Smooth muscle cell (in vitro differentiated cells): ENCODE measurements at regions not wholly inside any gene's neighbourhood (a gene's known extent, or its start where the extent isn't known, plus 50 kb on each side); places are given as distances from the start of the nearest gene placed in this dataset.

Experiments used
- DNase-seq: peaks from one replicate; lab custom pipeline; 2025; ENCODE audit not compliant: unreplicated experiment; lab: John Stamatoyannopoulos, UW
- H2AFZ ChIP-seq: fragments of 200-600 bp; sonication (generic); 2 replicates; pipeline ENCODE4 v1.6.0; 2016; ENCODE audit warnings: antibody characterized with exemption, low read depth, mild to moderate bottlenecking
- H3F3A ChIP-seq: fragments of 200-600 bp; sonication (generic); 2 replicates; pipeline ENCODE4 v1.6.0; 2017; ENCODE audit warnings: antibody characterized with exemption, low read depth
- H3K27ac ChIP-seq: fragments of 200-600 bp; sonication (generic); 2 replicates; pipeline ENCODE4 v1.5.1; 2016; ENCODE audit warnings: low read depth, mild to moderate bottlenecking
- H3K27me3 ChIP-seq: fragments of 200-600 bp; sonication (generic); 2 replicates; pipeline ENCODE4 v1.6.1; 2016; ENCODE audit warnings: low read depth, mild to moderate bottlenecking
- H3K36me3 ChIP-seq: fragments of 200-600 bp; sonication (generic); 2 replicates; pipeline ENCODE4 v1.5.1; 2016; ENCODE audit warnings: low read depth
- H3K4me1 ChIP-seq: fragments of 200-600 bp; sonication (generic); 2 replicates; pipeline ENCODE4 v1.5.1; 2016; ENCODE audit warnings: low read depth
- H3K4me2 ChIP-seq: fragments of 200-600 bp; sonication (generic); 2 replicates; pipeline ENCODE4 v1.6.0; 2016; ENCODE audit warnings: mild to moderate bottlenecking
- H3K4me3 ChIP-seq: fragments of 200-600 bp; sonication (generic); 2 replicates; pipeline ENCODE4 v1.5.1; 2016; ENCODE audit warnings: mild to moderate bottlenecking
- H3K79me2 ChIP-seq: fragments of 200-600 bp; sonication (generic); 2 replicates; pipeline ENCODE4 v1.6.0; 2016; ENCODE audit warnings: low read depth, mild to moderate bottlenecking
- H3K9ac ChIP-seq: fragments of 200-600 bp; sonication (generic); 2 replicates; pipeline ENCODE4 v1.6.0; 2016; ENCODE audit warnings: low read depth
- H3K9me3 ChIP-seq: fragments of 200-600 bp; sonication (generic); replicated peaks from 2 replicates; pipeline ENCODE4 v1.5.1; 2016; ENCODE audit warnings: low read depth
- H4K20me1 ChIP-seq: fragments of 200-600 bp; sonication (generic); 2 replicates; pipeline ENCODE4 v1.6.0; 2016; ENCODE audit warnings: low read depth
- CTCF ChIP-seq: fragments of 200-600 bp; sonication (generic); IDR thresholded peaks from 2 replicates; pipeline ENCODE4 v1.5.1; 2017; ENCODE audit warnings: borderline replicate concordance, mild to moderate bottlenecking, antibody characterized with exemption; ENCODE audit not compliant: insufficient read depth, poor library complexity, severe bottlenecking
- WGBS: methylation state at CpG from one replicate; pipeline ENCODE4 v1.1.7; 2016; ENCODE audit warnings: low lambda C conversion rate; 5-methylcytosine and 5-hydroxymethylcytosine counted together

GRCh38 chr7:36017111-36017510 is 135.9 kb upstream of the EEPD1 start:
- Histone ChIP-seq H3K79me2 (no peaks in the 10 kb centered on the region), H3K9ac (no peak overlapping the region), H3F3A (no peaks in the 10 kb centered on the region), H3K4me3 (no peak overlapping the region), H4K20me1 (no peaks in the 10 kb centered on the region), H3K4me1 (no peaks in the 10 kb centered on the region), H3K4me2 (no peak overlapping the region), H3K27me3 (no peaks in the 10 kb centered on the region), H3K27ac (no peak overlapping the region), H2AFZ (no peak overlapping the region), H3K9me3 (no peaks in the 10 kb centered on the region), H3K36me3 (no peaks in the 10 kb centered on the region)
- DNase-seq: no peak
- TF ChIP-seq CTCF: no peak
- 97% methylated on average over 7 of the region's 7 CpGs for WGBS

- no peak for DNase-seq
- no peaks in the 10 kb centered on the region for H3K27me3 ChIP-seq
- H3K36me3 ChIP-seq: no peaks in the 10 kb centered on the region
- H3K27ac ChIP-seq: no peak overlapping the region
- no peaks in the 10 kb centered on the region for H3K9me3 ChIP-seq
- no peaks in the 10 kb centered on the region for H4K20me1 ChIP-seq
- no peak overlapping the region for H3K9ac ChIP-seq
- H3F3A ChIP-seq: no peaks in the 10 kb centered on the region
- no peaks in the 10 kb centered on the region for H3K79me2 ChIP-seq
- H3K4me1 ChIP-seq: no peaks in the 10 kb centered on the region
- TF ChIP-seq CTCF: no peak
- WGBS: 93% methylated on average over 7 of the region's 7 CpGs
- H2AFZ ChIP-seq: no peak overlapping the region
- H3K4me2 ChIP-seq: no peak overlapping the region
- H3K4me3 ChIP-seq: no peak overlapping the region
These were observed 134.1 kb upstream of the EEPD1 start for GRCh38 chr7:36018816-36019484.

- Histone ChIP-seq H3K9ac (no peak overlapping the region), H3K36me3 (no peaks in the 10 kb centered on the region), H4K20me1 (no peaks in the 10 kb centered on the region), H3K9me3 (no peaks in the 10 kb centered on the region), H3F3A (no peaks in the 10 kb centered on the region), H3K4me1 (no peaks in the 10 kb centered on the region), H2AFZ (no peak overlapping the region), H3K4me3 (no peak overlapping the region), H3K27me3 (no peaks in the 10 kb centered on the region), H3K4me2 (no peak overlapping the region), H3K27ac (no peak overlapping the region), H3K79me2 (no peaks in the 10 kb centered on the region)
- DNase-seq: no peak
- TF ChIP-seq CTCF: no peak
- 92% methylated on average over 4 of the region's 4 CpGs for WGBS
These were observed 133.5 kb upstream of the EEPD1 start for GRCh38 chr7:36019538-36019937.

GRCh38 chr7:36019980-36020379 is 133.1 kb upstream of the EEPD1 start:
- H3K79me2 ChIP-seq: no peaks in the 10 kb centered on the region
- no peak for TF ChIP-seq CTCF
- H3K9me3 ChIP-seq: no peaks in the 10 kb centered on the region
- no peaks in the 10 kb centered on the region for H3K36me3 ChIP-seq
- H4K20me1 ChIP-seq: no peaks in the 10 kb centered on the region
- no peak for DNase-seq
- no peak overlapping the region for H2AFZ ChIP-seq
- no peak overlapping the region for H3K9ac ChIP-seq
- WGBS: 88% methylated on average over 7 of the region's 7 CpGs
- no peaks in the 10 kb centered on the region for H3F3A ChIP-seq
- H3K4me2 ChIP-seq: no peak overlapping the region
- H3K4me1 ChIP-seq: no peaks in the 10 kb centered on the region
- no peak overlapping the region for H3K4me3 ChIP-seq
- H3K27me3 ChIP-seq: no peaks in the 10 kb centered on the region
- H3K27ac ChIP-seq: no peak overlapping the region
